GM23248 (cell line): ENCODE measurements at regions not wholly inside any gene's neighbourhood (a gene's known extent, or its start where the extent isn't known, plus 50 kb on each side); places are given as distances from the start of the nearest gene placed in this dataset.

Experiments used
- EZH2 ChIP-seq: fragments of 200-600 bp; sonication (generic); IDR thresholded peaks from 2 replicates; pipeline ENCODE4 v1.6.1; 2018; ENCODE audit warnings: antibody characterized with exemption, mild to moderate bottlenecking; ENCODE audit not compliant: insufficient read depth, poor library complexity, severe bottlenecking
- EZH2phosphoT487 ChIP-seq: fragments of 200-600 bp; sonication (generic); IDR thresholded peaks from 2 replicates; pipeline ENCODE4 v1.6.1; 2018; ENCODE audit warnings: antibody characterized with exemption, moderate library complexity, mild to moderate bottlenecking, low read depth; ENCODE audit not compliant: insufficient read depth

- TF ChIP-seq EZH2 (no peak), EZH2phosphoT487 (no peak)
Measured at GRCh38 chr2:239528883-239529282, 128.1 kb upstream of the HDAC4 start.
